B cell (primary cell): ENCODE measurements at regions not wholly inside any gene's neighbourhood (a gene's known extent, or its start where the extent isn't known, plus 50 kb on each side); places are given as distances from the start of the nearest gene placed in this dataset.

Experiments
- CTCF ChIP-seq: fragments of 200-600 bp; IDR thresholded peaks from one replicate; pipeline ENCODE4 v1.8.0; 2022; ENCODE audit warnings: antibody characterized with exemption, mild to moderate bottlenecking
- EZH2 ChIP-seq: IDR thresholded peaks from 2 replicates; pipeline ENCODE4 v1.6.1; 2012; ENCODE audit warnings: borderline replicate concordance, low read depth, mild to moderate bottlenecking, moderate library complexity, low read length; ENCODE audit not compliant: insufficient read depth, poor library complexity, severe bottlenecking

GRCh38 chr13:73683746-73684145, 450.5 kb downstream of the KLF12 start:
- TF ChIP-seq CTCF (no peak), EZH2 (no peak)
